Tibial nerve (tissue), 3 donors: ENCODE measurements at regions not wholly inside any gene's neighbourhood (a gene's known extent, or its start where the extent isn't known, plus 50 kb on each side); places are given as distances from the start of the nearest gene placed in this dataset.
"Not testable (repeated sequence)": the region's sequence is repeated elsewhere in the genome, so short reads cannot be mapped to it uniquely, and the experiment has no call there.

Experiments
- CTCF ChIP-seq, 5 experiments: fragments of 200-600 bp in 3 of 5; fragments of 450-650 bp in 2 of 5; sonication (generic) in 3 of 5; IDR thresholded peaks; one replicate each; pipeline ENCODE4 v1.5.1; 2016 to 2019; ENCODE audit warnings: antibody characterized with exemption in 5 of 5, mild to moderate bottlenecking in 3 of 5, moderate library complexity in 2 of 5
- POLR2A ChIP-seq, 2 donors: fragments of 450-650 bp; IDR thresholded peaks; one replicate each; pipeline ENCODE4 v1.6.1; 2017; ENCODE audit warnings: antibody characterized with exemption in 2 of 2, mild to moderate bottlenecking in 2 of 2, moderate library complexity in 2 of 2

- peak in 1 of 5 experiments; percentile 17 for TF ChIP-seq CTCF (IDR thresholded peaks at IDR 0.05)
- not testable (repeated sequence) for TF ChIP-seq POLR2A (IDR thresholded peaks at IDR 0.05)
Observed at GRCh38 chr4:3893590-3893989, 127.4 kb downstream of the ADRA2C start.
